ENCODE measurements at regions not wholly inside any gene's neighbourhood (a gene's known extent, or its start where the extent isn't known, plus 50 kb on each side); places are given as distances from the start of the nearest gene placed in this dataset.

GRCh38 chr6:14969126-14969525 is 276.7 kb upstream of the JARID2 start:
- Histone ChIP-seq H3K9me3 (ENCODE audit: control insufficient read depth, insufficient read depth, low read depth, low read length) (no peaks in the 10 kb centered on the region), H3K27me3 (ENCODE audit: control insufficient read depth, insufficient read depth, low read length) (no peaks in the 10 kb centered on the region), H3K27ac (ENCODE audit: low read length) (no peak overlapping the region), H3K36me3 (ENCODE audit: control insufficient read depth, insufficient read depth, low read length) (no peaks in the 10 kb centered on the region), H3K4me1 (ENCODE audit: control insufficient read depth, insufficient read depth, low read length) (no peaks in the 10 kb centered on the region), H3K4me3 (ENCODE audit: low read depth in 2 of 2, low read length in 2 of 2) (no peak overlapping the region)
- ChIA-PET CTCF (no interaction called here), POLR2A (no interaction called here)
- DNase-seq (ENCODE audit: low read depth, low spot score) (no peak), ATAC-seq (no peak)
- BruUV-seq (replicated peaks), result no TSS peak
- TF ChIP-seq SIN3A (IDR thresholded peaks at IDR 0.05; ENCODE audit: borderline replicate concordance, insufficient read depth, low read depth, low read length) (no peak), POLR2AphosphoS5 (IDR thresholded peaks at IDR 0.05; ENCODE audit: low read depth, low read length) (no peak), TCF7L2 (IDR thresholded peaks at IDR 0.05; ENCODE audit: low read depth, low read length) (no peak), CTCF (IDR thresholded peaks at IDR 0.05) (no peak), REST (IDR thresholded peaks at IDR 0.05; ENCODE audit: insufficient read depth in 1 of 2, low read depth in 2 of 2, low read length in 1 of 2) (no peak)
- intact Hi-C loops (cut with micrococcal nuclease; ENCODE audit: unreplicated experiment) (no loop called here), in situ Hi-C loops (cut with HindIII; ENCODE audit: low pct_unique_long_range_greater_than_20kb, low sequenced_read_pairs) (no loop called here)

GRCh38 chr6:14972379-14973067 is 273.3 kb upstream of the JARID2 start:
- Histone ChIP-seq H3K27me3 (ENCODE audit: control insufficient read depth, insufficient read depth, low read length) (no peaks in the 10 kb centered on the region), H3K36me3 (ENCODE audit: control insufficient read depth, insufficient read depth, low read length) (no peaks in the 10 kb centered on the region), H3K4me1 (ENCODE audit: control insufficient read depth, insufficient read depth, low read length) (no peaks in the 10 kb centered on the region), H3K4me3 (ENCODE audit: low read depth in 2 of 2, low read length in 2 of 2) (no peak overlapping the region), H3K27ac (ENCODE audit: low read length) (no peak overlapping the region), H3K9me3 (ENCODE audit: control insufficient read depth, insufficient read depth, low read depth, low read length) (no peaks in the 10 kb centered on the region)
- BruUV-seq (replicated peaks), result no TSS peak
- no peak for ATAC-seq
- ChIA-PET CTCF (interaction anchor here (0.7 kb wide), 2 partner anchors 1465 to 1778 kb away, joined by 4 to 7 read pairs; no protein-coding TSS in a partner anchor), POLR2A (no interaction called here)
- intact Hi-C loops (cut with micrococcal nuclease; ENCODE audit: unreplicated experiment), result no loop called here
- no peak for DNase-seq (ENCODE audit: low read depth, low spot score)
- TF ChIP-seq REST (IDR thresholded peaks at IDR 0.05; ENCODE audit: insufficient read depth in 1 of 2, low read depth in 2 of 2, low read length in 1 of 2), result no peak
- no peak for TF ChIP-seq CTCF (IDR thresholded peaks at IDR 0.05)
- TF ChIP-seq TCF7L2 (IDR thresholded peaks at IDR 0.05; ENCODE audit: low read depth, low read length), result no peak
- TF ChIP-seq POLR2AphosphoS5 (IDR thresholded peaks at IDR 0.05; ENCODE audit: low read depth, low read length), result no peak
- no peak for TF ChIP-seq SIN3A (IDR thresholded peaks at IDR 0.05; ENCODE audit: borderline replicate concordance, insufficient read depth, low read depth, low read length)
- in situ Hi-C loops (cut with HindIII; ENCODE audit: low pct_unique_long_range_greater_than_20kb, low sequenced_read_pairs), result no loop called here
